Activated CD4-positive, alpha-beta T cell treated with anti-CD3 and anti-CD28 coated beads, Interleukin-2, Interleukin-4, amounts not matched to agents 100 ng/mL and 50 ng/mL, durations not matched to agents 16 hours and 8 hours (primary cell): ENCODE measurements at regions not wholly inside any gene's neighbourhood (a gene's known extent, or its start where the extent isn't known, plus 50 kb on each side); places are given as distances from the start of the nearest gene placed in this dataset.

ENCODE experiments used
- DNase-seq: peaks from one replicate; pipeline ENCODE4 v3.0.0-alpha.2; 2020; ENCODE audit warnings: low spot score

DNA sequence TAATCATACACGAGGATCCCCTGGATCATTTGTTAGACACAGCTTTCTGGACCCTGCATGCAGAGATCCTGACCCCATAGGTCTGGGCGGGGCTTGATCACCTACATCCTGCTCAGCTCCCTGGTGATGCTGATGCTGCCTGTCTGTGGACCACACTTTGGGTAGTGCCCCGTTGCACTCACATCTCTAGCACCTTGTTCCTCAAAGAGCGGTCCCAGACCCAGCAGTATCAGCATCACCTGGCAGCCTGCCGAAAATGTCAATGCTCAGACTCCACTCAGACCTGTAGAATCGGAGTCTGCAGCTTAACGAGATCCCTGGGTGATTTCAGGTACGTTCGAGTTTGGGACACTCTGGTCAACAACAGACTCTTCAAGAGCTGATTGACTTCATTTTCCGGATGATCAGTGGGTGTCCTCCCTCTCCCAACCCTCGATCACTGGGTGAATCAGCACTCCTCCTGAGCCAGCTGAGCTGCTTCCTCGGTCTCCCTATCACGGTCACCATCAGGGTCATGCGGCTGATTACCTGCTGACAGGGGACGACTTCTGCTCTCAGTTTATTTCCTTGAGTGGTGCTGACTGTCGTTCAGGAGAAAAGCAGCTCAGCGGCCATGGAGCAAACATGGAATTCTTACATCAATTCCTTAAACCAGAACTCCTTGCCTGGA lies 150.6 kb upstream of the RAB12 start:
- DNase-seq, result no peak

DNA sequence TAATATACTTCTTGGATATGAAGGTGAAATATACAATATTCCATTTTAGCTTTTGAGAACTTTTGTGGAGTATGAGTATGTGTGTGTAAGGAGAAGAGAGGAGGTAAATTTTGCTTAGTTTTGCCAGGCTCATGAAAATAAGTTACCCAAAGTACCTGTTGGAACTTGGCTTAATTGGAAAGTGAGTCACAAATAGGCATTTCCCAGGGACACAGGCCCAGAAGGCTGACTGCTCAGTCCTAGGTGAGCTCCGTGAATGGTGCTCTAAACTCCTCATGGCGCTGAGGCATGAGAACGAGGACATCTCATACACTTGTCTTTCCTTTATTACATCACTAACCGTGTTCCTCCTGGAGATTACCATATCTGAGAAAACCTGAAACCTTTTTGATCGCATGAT lies 148.5 kb upstream of the RAB12 start:
- no peak for DNase-seq

- DNase-seq, result no peak
Observed at GRCh38 chr18:8461544-8461943, 147.7 kb upstream of the RAB12 start.

DNA sequence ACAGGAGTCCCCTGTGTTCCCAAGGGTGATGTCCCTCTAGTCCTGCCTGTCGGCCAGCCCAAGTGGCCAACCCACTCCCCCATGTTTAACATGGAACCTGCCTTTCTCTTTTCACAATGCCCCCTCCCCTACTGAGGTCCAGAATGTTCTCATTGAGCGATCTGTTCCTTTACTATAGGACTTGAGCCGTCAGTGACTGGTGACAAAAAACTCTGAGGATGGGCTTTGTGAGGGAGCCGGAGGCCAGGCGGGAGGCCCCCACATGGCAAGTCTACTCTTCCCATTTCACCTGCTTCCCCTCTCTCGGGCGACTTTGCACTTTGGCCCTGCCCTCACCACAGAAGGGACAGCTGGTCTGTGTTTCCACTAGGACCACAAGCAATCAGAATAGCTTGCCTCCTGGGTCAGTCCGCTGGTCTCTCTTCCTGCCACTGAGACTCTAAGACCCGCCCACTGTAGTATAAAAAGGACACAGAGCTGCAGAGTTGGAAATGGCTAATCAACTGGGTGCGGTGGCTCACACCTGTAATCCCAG lies 146.5 kb upstream of the RAB12 start:
- DNase-seq, result no peak

- DNase-seq, result no peak
Observed at GRCh38 chr18:8463791-8464190, 145.4 kb upstream of the RAB12 start.

DNA sequence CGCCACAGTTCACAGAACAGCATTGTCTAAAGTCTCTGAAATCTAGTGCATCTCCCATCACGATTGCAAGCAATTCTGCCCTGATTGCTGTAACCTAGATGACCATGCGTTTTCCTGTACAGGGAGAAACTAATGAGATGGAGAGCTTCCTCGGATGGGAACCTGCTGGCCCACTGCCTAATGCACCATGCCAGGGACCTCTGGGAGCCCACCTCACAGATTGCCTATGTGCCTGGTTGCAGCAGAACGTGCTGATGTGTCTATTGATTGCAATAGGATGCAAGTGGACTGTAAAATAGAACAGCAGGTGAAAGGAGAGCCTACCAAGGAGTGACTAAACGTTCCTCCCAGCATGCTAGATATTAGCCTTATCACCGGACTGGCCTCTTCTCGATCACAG lies 141.0 kb upstream of the RAB12 start:
- DNase-seq, result no peak

GRCh38 chr18:8468921-8469335 lies 140.3 kb upstream of the RAB12 start:
- no peak for DNase-seq

- no peak for DNase-seq
Observed at GRCh38 chr18:8469544-8470130, 139.6 kb upstream of the RAB12 start.

DNA sequence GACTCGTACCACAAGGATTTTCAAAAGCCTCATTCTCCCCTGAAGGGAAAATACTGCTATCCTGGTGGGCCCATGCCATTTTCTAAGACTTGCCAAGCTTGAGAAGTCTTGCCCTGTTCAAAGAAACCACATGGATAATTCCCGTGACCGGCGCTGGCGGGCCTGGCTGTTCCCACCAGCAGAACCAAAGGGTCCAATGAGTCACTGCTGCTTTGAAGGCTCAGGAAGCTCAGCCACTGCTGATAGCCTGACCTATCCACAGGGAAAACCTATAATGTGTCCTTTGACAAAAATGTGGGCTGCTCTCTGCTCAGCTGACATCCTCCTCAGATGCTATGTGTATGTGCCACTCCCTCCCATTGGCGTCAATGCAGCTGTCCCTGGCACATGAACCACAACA lies 137.9 kb upstream of the RAB12 start:
- no peak for DNase-seq

GRCh38 chr18:8474661-8475060 lies 134.6 kb upstream of the RAB12 start:
- no peak for DNase-seq

DNA sequence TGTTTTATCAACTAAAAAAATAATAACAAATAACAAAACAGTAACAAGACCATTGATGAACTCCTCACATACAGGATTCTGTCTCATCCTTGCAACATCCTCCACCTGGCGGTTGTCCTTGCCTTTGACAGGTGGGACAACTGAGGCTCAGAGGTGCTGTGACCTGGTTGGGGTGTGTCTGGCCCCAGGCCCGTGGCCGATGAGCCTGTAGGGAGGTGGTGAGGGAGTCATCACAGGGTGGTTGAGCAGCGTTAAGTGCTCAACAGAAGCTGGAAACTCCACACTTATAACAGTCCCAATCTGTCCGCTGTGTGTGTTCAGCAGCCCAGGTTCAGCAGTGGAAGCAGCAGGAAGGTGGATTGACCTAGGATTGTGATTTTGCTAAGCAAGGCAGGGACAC lies 131.6 kb upstream of the RAB12 start:
- no peak for DNase-seq

DNA sequence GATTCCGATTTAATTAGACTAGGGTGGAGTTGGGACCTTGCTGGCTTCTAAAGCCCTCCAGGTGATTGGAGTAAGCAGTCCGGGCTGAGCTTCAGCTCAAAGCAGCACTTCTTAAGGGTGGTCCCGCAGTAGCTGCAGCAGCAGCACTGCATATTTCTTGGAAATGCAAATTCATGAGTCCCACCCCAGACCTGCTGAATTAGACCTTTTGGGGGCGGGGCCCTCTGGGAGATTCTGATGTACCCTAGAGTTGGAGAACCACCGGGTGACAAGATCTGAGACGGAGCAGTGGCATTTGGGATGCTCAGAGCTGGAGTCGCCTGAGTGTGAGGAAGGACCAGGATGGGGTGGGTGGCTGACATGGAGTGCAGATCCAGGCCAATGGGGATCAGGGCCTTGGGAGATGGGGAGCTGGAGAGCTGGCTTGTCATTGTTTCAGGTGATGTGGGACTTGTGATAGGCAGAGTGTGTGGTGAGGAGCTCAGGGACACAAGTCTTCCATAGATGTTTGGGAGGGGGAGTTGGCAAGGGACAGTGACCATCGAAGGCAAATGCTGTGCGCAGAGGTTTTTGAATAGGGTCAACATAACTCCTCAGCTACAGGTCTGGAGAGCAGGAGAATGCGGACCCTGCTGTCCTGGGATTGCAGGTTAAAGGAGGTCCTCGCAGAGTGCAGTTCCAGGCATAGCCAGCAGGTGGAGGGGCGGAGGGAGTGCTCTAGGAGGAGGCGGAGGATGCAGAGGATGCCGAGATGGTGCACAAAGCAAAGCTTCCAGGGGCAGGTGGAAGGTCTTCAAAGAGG lies 130.9 kb upstream of the RAB12 start:
- peak; percentile 61 for DNase-seq

DNA sequence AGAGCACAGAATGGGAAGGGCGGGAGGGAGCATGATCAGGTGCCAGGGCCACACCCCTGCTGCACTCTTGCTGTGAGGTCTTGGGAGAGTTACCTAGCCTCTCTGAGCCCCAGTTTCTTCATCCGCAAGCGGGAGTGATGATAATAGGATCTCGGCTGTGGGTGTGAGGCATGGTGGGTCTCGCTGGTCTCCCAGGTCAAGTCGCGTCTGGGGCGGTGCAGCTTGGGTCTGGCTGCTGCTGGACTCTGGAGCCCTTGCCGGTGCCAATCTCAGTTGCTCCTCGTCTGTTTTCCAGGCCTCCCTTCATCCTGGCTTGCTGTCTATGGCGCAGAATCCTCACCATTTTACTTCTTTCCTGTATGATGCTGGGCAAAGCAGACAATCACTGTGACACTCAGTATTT lies 130.3 kb upstream of the RAB12 start:
- no peak for DNase-seq

DNA sequence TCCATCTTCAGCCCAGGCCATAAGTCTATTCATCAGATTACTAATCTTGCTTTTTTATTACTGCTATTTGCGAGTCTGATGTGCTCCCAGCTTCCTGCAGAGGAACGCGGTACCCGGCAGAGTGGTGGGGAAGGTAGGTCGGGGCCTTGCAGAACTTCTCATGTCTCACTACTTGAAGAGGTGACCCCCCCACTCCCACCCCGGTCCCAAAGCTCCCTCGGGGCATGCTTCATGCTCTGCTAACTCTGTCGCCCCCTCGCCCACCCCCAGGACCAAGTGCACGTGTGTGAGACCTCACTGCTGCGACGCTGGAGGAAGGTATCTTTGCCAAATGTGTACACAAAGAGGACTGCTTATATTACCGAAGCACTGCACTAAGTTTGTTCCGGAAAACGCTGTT lies 129.4 kb upstream of the RAB12 start:
- no peak for DNase-seq

DNA sequence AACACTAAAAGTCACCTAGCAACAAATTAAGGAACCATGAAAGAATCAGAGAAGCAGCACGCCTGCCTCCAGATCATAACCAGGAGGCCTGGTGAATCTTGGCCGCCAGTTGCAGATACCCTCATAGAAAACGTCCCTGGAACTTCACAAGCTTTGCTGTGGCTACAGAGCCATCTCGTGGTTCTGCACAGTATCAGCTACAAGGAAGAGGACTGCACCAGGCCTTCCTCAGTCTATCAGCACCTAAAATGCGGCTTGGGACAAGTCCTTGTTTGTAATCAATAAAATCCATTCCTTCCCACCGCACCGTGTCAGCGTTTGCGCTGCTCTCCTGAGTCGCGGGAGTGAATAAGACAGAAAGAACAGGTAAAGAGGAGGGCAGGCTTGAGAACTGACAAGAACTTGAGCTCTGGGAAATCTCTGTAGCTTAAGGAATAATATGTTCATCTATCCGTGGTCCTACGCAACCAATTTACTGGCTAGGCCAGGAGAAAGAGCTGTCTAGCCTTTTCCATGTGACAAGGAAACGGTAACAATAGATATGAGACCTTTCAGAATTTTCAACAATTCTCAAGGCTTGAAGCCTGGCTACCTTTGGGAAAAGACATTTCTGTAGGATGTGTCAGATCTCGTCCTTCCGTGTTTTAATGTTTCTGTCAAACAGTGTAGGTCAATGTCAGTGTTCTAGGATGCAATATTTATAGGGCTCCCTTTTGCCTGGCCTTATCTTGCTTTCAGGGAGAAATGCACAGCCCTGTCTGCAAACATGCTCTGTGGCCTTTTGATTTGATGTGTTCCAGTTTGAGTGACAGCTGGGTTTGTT lies 128.5 kb upstream of the RAB12 start:
- DNase-seq, result no peak

GRCh38 chr18:8484951-8485350 lies 124.3 kb upstream of the RAB12 start:
- DNase-seq, result no peak

GRCh38 chr18:8489761-8490160 lies 119.5 kb upstream of the RAB12 start:
- no peak for DNase-seq

- no peak for DNase-seq
Observed at GRCh38 chr18:8491516-8491915, 117.7 kb upstream of the RAB12 start.

GRCh38 chr18:8493141-8493540 lies 116.1 kb upstream of the RAB12 start:
- no peak for DNase-seq

DNA sequence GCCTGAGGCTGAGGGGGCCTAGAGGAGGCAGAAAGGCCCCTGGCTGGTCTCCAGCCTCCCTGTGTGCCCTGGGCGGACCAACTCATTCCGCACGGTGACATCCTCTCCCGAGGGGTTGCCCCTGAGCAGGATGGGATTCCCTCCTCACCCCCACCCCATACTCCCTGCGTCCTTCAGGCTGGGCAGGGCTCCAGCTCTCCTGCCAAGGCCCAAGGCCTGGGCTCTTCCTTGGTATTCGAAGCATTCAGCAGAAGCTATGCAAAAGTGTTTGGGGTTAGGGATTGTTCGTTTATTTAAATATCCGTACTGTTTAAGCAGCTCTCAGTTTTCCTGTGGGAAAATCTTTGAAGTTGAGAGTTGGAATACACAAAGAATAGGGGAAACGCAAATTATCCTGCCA lies 113.1 kb upstream of the RAB12 start:
- no peak for DNase-seq

GRCh38 chr18:8498905-8499304 lies 110.3 kb upstream of the RAB12 start:
- no peak for DNase-seq
